Activated naive CD4-positive, alpha-beta T cell treated with anti-CD3 and anti-CD28 coated beads, Interleukin-2, amount 50 U/mL, for 72 hours (primary cell): ENCODE measurements at regions not wholly inside any gene's neighbourhood (a gene's known extent, or its start where the extent isn't known, plus 50 kb on each side); places are given as distances from the start of the nearest gene placed in this dataset.
"Not testable (repeated sequence)": the region's sequence is repeated elsewhere in the genome, so short reads cannot be mapped to it uniquely, and the experiment has no call there.

Experiments
- ATAC-seq, 2 donors: fragments of 150-1000 bp; cut with Tn5 transposase; 2 replicates each; pipeline ENCODE4 v1.10.0; 2021; ENCODE audit warnings: mild to moderate bottlenecking in 2 of 2, moderate library complexity in 2 of 2
- DNase-seq, 2 donors: peaks; one replicate each; pipeline ENCODE4 v3.0.0; 2021 to 2022; ENCODE audit warnings: low spot score in 2 of 2
- H3K27ac Mint-ChIP-seq, 2 donors: one replicate each; pipeline ENCODE4 v1.8.0; 2022; ENCODE audit warnings: mild to moderate bottlenecking in 2 of 2, mixed read lengths in 2 of 2
- H3K36me3 Mint-ChIP-seq, 2 donors: one replicate each; pipeline ENCODE4 v1.8.0; 2022; ENCODE audit warnings: mixed read lengths in 2 of 2
- H3K9me3 Mint-ChIP-seq, 2 donors: one replicate each; pipeline ENCODE4 v1.8.0; 2022; ENCODE audit warnings: mixed read lengths in 2 of 2

- Mint-ChIP-seq H3K27ac (no peak overlapping the region), H3K36me3 (no peaks in the 10 kb centered on the region), H3K9me3 (no peaks in the 10 kb centered on the region)
- no peak for ATAC-seq
- no peak for DNase-seq
Observed at GRCh38 chr2:153420394-153420793, 58.2 kb downstream of the RPRM start.

GRCh38 chr2:153417077-153417476 lies 61.5 kb downstream of the RPRM start:
- no peaks in the 10 kb centered on the region for H3K9me3 Mint-ChIP-seq
- DNase-seq (no peak), ATAC-seq (no peak)
- no peaks in the 10 kb centered on the region for H3K36me3 Mint-ChIP-seq
- no peak overlapping the region for H3K27ac Mint-ChIP-seq

- no peak for ATAC-seq
- Mint-ChIP-seq H3K27ac (no peak overlapping the region), H3K36me3 (no peaks in the 10 kb centered on the region), H3K9me3 (no peaks in the 10 kb centered on the region)
- DNase-seq, result no peak
Observed at GRCh38 chr2:153416071-153416470, 62.5 kb downstream of the RPRM start.

- no peaks in the 10 kb centered on the region for H3K9me3 Mint-ChIP-seq
- no peak for ATAC-seq
- H3K27ac Mint-ChIP-seq, result no peak overlapping the region
- no peaks in the 10 kb centered on the region for H3K36me3 Mint-ChIP-seq
- DNase-seq, result no peak
Observed at GRCh38 chr2:153408710-153409385, 69.7 kb downstream of the RPRM start.

GRCh38 chr2:153405196-153405595 lies 73.4 kb downstream of the RPRM start:
- no peak for ATAC-seq
- DNase-seq, result no peak

GRCh38 chr2:153404792-153405191 lies 73.8 kb downstream of the RPRM start:
- no peaks in the 10 kb centered on the region for H3K9me3 Mint-ChIP-seq
- H3K27ac Mint-ChIP-seq, result no peak overlapping the region
- no peaks in the 10 kb centered on the region for H3K36me3 Mint-ChIP-seq
- no peak for ATAC-seq
- no peak for DNase-seq

More at GRCh38 chr2:153405196-153405595, 73.4 kb downstream of the RPRM start:
- H3K27ac Mint-ChIP-seq, result no peak overlapping the region
- no peaks in the 10 kb centered on the region for H3K9me3 Mint-ChIP-seq
- H3K36me3 Mint-ChIP-seq, result no peaks in the 10 kb centered on the region

DNA sequence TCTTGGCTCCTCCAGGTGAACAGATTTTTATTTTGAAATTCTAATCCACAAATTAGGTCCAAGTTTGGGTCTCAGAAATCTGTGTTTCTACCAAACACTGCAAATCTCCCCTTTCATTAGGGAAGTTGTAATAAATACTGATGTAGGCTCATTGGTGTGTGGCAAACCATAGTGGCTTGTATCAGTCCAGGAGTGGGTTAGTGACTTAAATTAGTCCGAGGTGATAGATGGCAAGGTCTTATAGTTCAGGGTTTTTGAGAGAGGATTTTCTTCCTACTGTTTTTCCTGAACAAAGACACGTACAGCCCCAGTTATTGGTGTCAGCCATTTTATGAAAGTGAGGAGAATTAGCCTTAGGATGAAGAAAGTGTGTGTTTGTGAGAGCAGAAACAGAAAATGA lies 74.6 kb downstream of the RPRM start:
- no peak overlapping the region for H3K27ac Mint-ChIP-seq
- no peaks in the 10 kb centered on the region for H3K36me3 Mint-ChIP-seq
- no peaks in the 10 kb centered on the region for H3K9me3 Mint-ChIP-seq
- ATAC-seq, result no peak
- no peak for DNase-seq

GRCh38 chr2:153403352-153403751 lies 75.2 kb downstream of the RPRM start:
- not testable (repeated sequence) for H3K27ac Mint-ChIP-seq, ATAC-seq, DNase-seq, H3K36me3 Mint-ChIP-seq, H3K9me3 Mint-ChIP-seq

DNA sequence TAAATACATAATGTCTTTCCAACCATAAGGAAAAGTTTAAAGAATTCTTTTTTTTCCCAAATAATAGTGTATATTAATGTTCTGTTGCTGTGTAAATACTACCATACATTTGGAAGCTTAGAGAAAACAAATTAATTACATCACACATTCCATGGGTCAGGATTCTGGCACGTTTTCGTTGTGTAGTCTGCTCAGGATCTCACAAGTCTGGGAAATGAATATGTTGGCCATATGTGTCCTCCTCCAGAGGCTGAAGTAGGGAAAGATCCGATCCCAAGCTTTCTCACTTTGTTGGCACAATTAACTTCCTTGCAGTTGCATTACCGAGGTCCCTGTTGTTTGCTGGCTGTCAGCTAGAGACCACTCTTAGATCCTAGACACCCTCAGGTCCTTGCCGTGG lies 83.9 kb downstream of the RPRM start:
- H3K27ac Mint-ChIP-seq, result no peak overlapping the region
- peaks cover 0 to 15% of the 10 kb centered on the region in 2 donors for H3K9me3 Mint-ChIP-seq
- no peaks in the 10 kb centered on the region for H3K36me3 Mint-ChIP-seq
- no peak for DNase-seq
- ATAC-seq, result no peak

- no peaks in the 10 kb centered on the region for H3K36me3 Mint-ChIP-seq
- H3K27ac Mint-ChIP-seq, result no peak overlapping the region
Observed at GRCh38 chr2:153394247-153394646, 84.3 kb downstream of the RPRM start.

GRCh38 chr2:153393518-153393917 lies 85.0 kb downstream of the RPRM start:
- H3K9me3 Mint-ChIP-seq, result peaks cover 0 to 15% of the 10 kb centered on the region in 2 donors
- H3K36me3 Mint-ChIP-seq, result no peaks in the 10 kb centered on the region
- no peak for ATAC-seq

More at GRCh38 chr2:153394247-153394646, 84.3 kb downstream of the RPRM start:
- DNase-seq, result no peak
- no peak for ATAC-seq
- H3K9me3 Mint-ChIP-seq, result peaks cover 0 to 15% of the 10 kb centered on the region in 2 donors

GRCh38 chr2:153391131-153391530 lies 87.4 kb downstream of the RPRM start:
- peaks cover 0 to 12% of the 10 kb centered on the region in 2 donors for H3K9me3 Mint-ChIP-seq
- DNase-seq, result no peak
- ATAC-seq, result no peak
- no peak overlapping the region for H3K27ac Mint-ChIP-seq
- H3K36me3 Mint-ChIP-seq, result no peaks in the 10 kb centered on the region

More at GRCh38 chr2:153393518-153393917, 85.0 kb downstream of the RPRM start:
- no peak for DNase-seq
- H3K27ac Mint-ChIP-seq, result no peak overlapping the region

DNA sequence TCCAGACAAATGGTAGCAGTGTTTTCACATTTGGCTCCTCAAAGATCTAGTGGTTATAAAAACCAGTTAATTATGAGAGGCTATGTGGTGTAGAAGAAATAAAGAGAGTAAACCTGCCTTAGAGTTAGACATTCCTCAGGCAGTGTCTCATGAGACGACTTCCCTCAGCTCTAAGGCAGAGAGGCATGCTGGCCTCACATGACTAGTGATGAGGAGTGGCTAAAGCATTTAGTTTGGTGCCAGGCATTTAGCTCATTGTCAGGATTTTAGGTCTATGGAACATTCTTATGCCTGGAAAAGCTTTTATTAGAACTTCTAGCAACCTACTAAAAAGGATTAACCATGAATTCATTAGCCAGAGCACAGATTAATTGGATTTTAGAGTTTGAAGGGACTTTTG lies 90.3 kb downstream of the RPRM start:
- Mint-ChIP-seq H3K9me3 (peaks cover 3 to 10% of the 10 kb centered on the region in 2 donors), H3K36me3 (peaks cover 0 to 4% of the 10 kb centered on the region in 2 donors), H3K27ac (no peak overlapping the region)
- DNase-seq, result no peak
- ATAC-seq, result no peak

DNA sequence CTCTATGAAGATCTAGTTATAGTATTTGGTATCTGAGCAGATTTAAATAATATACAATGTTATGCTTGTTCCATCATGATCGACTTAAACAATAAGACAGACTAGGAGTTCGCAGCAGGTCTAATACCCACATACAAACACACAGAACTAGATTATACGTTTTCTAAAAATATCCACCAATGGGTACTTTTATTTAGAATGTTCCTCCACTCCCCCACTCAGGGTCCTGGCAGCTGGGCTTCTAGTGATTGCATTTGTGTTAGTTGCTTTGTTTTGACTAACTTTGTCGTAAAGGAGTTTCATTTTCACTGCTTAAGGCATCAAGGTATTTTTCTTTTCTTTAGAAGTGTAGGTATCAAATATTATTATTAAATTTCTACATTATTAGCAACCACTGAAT lies 91.4 kb downstream of the RPRM start:
- Mint-ChIP-seq H3K36me3 (peaks cover 0 to 4% of the 10 kb centered on the region in 2 donors), H3K9me3 (peaks cover 3 to 5% of the 10 kb centered on the region in 2 donors), H3K27ac (no peak overlapping the region)
- ATAC-seq (no peak), DNase-seq (no peak)

- peaks cover 0 to 4% of the 10 kb centered on the region in 2 donors for H3K36me3 Mint-ChIP-seq
Observed at GRCh38 chr2:153386481-153386897, 92.1 kb downstream of the RPRM start.

GRCh38 chr2:153373510-153374279 lies 104.9 kb downstream of the RPRM start:
- no peak for ATAC-seq
- no peak for DNase-seq
- peaks cover 0 to 11% of the 10 kb centered on the region in 2 donors for H3K9me3 Mint-ChIP-seq
- no peak overlapping the region for H3K27ac Mint-ChIP-seq
- H3K36me3 Mint-ChIP-seq, result no peaks in the 10 kb centered on the region

More at GRCh38 chr2:153386481-153386897, 92.1 kb downstream of the RPRM start:
- H3K27ac Mint-ChIP-seq, result no peak overlapping the region
- DNase-seq (no peak), ATAC-seq (no peak)
- H3K9me3 Mint-ChIP-seq, result peaks cover 3 to 5% of the 10 kb centered on the region in 2 donors

GRCh38 chr2:153360239-153360638 lies 118.3 kb downstream of the RPRM start:
- no peak for DNase-seq
- Mint-ChIP-seq H3K36me3 (no peaks in the 10 kb centered on the region), H3K27ac (no peak overlapping the region), H3K9me3 (peaks cover 2 to 27% of the 10 kb centered on the region in 2 donors)
- ATAC-seq, result no peak

GRCh38 chr2:153354377-153354776 lies 124.2 kb downstream of the RPRM start:
- ATAC-seq (no peak), DNase-seq (no peak)
- Mint-ChIP-seq H3K27ac (no peak overlapping the region), H3K9me3 (peaks cover 9 to 14% of the 10 kb centered on the region in 2 donors), H3K36me3 (no peaks in the 10 kb centered on the region)
